ENCODE measurements at regions not wholly inside any gene's neighbourhood (a gene's known extent, or its start where the extent isn't known, plus 50 kb on each side); places are given as distances from the start of the nearest gene placed in this dataset.

- no peak for DNase-seq (ENCODE audit: low spot score)
- TF ChIP-seq CTCF (IDR thresholded peaks at IDR 0.05; ENCODE audit: extremely low read depth, missing control alignments) = no peak
Observed at GRCh38 chr7:119748991-119749390, 524.0 kb upstream of the KCND2 start.

GRCh38 chr7:119756687-119757086 is 516.3 kb upstream of the KCND2 start:
- no peak for DNase-seq (ENCODE audit: low spot score)
- no peak for TF ChIP-seq CTCF (IDR thresholded peaks at IDR 0.05; ENCODE audit: extremely low read depth, missing control alignments)

- TF ChIP-seq CTCF (IDR thresholded peaks at IDR 0.05; ENCODE audit: extremely low read depth, missing control alignments) = no peak
- DNase-seq (ENCODE audit: low spot score) = no peak
Observed at GRCh38 chr7:119758254-119758653, 514.7 kb upstream of the KCND2 start.

GRCh38 chr7:119761776-119762175 is 511.2 kb upstream of the KCND2 start:
- no peak for TF ChIP-seq CTCF (IDR thresholded peaks at IDR 0.05; ENCODE audit: extremely low read depth, missing control alignments)
- DNase-seq (ENCODE audit: low spot score) = no peak

GRCh38 chr7:119782286-119782685 is 490.7 kb upstream of the KCND2 start:
- no peak for TF ChIP-seq CTCF (IDR thresholded peaks at IDR 0.05; ENCODE audit: extremely low read depth, missing control alignments)
- DNase-seq (ENCODE audit: low spot score) = no peak

GRCh38 chr7:119783799-119784198 is 489.2 kb upstream of the KCND2 start:
- no peak for TF ChIP-seq CTCF (IDR thresholded peaks at IDR 0.05; ENCODE audit: extremely low read depth, missing control alignments)
- no peak for DNase-seq (ENCODE audit: low spot score)

- DNase-seq (ENCODE audit: low spot score) = no peak
- TF ChIP-seq CTCF (IDR thresholded peaks at IDR 0.05; ENCODE audit: extremely low read depth, missing control alignments) = no peak
Observed at GRCh38 chr7:119802147-119802546, 470.8 kb upstream of the KCND2 start.
